Nephron progenitor cell (in vitro differentiated cells): ENCODE measurements at regions not wholly inside any gene's neighbourhood (a gene's known extent, or its start where the extent isn't known, plus 50 kb on each side); places are given as distances from the start of the nearest gene placed in this dataset.

ENCODE experiments used
- DNase-seq: peaks from one replicate; pipeline ENCODE4 v3.0.0; 2021
- H3K27ac Mint-ChIP-seq: 2 replicates; pipeline ENCODE4 v1.8.0; 2021; ENCODE audit warnings: mild to moderate bottlenecking, moderate library complexity, mixed read lengths
- H3K27me3 Mint-ChIP-seq: 2 replicates; pipeline ENCODE4 v1.8.0; 2021; ENCODE audit warnings: mild to moderate bottlenecking, low read depth, mixed read lengths; ENCODE audit not compliant: poor library complexity
- H3K36me3 Mint-ChIP-seq: 2 replicates; pipeline ENCODE4 v1.8.0; 2021; ENCODE audit warnings: low read depth, mixed read lengths
- H3K4me1 Mint-ChIP-seq: 2 replicates; pipeline ENCODE4 v1.8.0; 2021; ENCODE audit warnings: mixed read lengths
- H3K4me3 Mint-ChIP-seq: 2 replicates; pipeline ENCODE4 v1.8.0; 2021; ENCODE audit warnings: mild to moderate bottlenecking, moderate library complexity, mixed read lengths
- H3K9me3 Mint-ChIP-seq: 2 replicates; pipeline ENCODE4 v1.8.0; 2021; ENCODE audit warnings: mild to moderate bottlenecking, moderate library complexity, mixed read lengths
- TF ChIP-seq, protein P1 (sequence below): fragments of 200-600 bp; sonication (generic); IDR thresholded peaks from 2 replicates; pipeline ENCODE4 v1.5.0; 2021; ENCODE audit warnings: antibody characterized with exemption

DNA sequence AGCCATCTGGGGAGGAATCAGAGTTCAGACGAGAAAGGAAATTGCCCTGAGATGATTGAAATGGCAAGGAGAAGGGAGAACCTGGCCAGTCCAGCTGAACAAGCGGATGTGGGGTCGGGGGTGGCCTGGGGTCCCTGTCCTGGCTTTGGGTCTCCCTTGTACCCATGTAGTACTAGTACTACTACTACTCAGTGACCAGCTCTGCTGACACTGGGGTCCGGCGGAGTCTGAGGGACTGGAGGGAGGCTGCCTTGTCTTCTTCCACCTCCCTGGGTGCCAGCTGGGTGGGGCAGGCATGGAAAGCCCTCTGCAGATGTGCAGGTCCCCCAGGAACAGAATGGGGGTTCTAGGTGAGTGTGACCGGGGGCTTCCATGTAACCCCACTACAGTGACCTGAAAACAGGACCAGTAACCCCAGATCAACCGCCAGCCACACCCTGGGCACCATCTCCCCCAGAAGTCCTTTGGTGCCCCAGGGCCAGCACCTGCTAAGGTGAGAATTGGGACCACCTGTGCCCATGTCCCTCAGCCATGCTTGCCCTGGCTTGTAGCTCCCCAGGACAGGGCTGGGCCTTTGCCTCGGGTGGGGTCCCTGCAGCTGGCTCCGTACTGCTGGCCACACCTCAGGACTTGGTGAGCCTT, 89.1 kb upstream of the COL5A1 start:
- peak overlapping the region; percentile 66 for H3K27ac Mint-ChIP-seq
- no peak for DNase-seq
- H3K4me1 Mint-ChIP-seq: peaks cover 75% of the 10 kb centered on the region
- no peaks in the 10 kb centered on the region for H3K36me3 Mint-ChIP-seq
- peaks cover 5% of the 10 kb centered on the region for H3K9me3 Mint-ChIP-seq
- no peak overlapping the region for H3K4me3 Mint-ChIP-seq
- TF ChIP-seq, protein P1, sequence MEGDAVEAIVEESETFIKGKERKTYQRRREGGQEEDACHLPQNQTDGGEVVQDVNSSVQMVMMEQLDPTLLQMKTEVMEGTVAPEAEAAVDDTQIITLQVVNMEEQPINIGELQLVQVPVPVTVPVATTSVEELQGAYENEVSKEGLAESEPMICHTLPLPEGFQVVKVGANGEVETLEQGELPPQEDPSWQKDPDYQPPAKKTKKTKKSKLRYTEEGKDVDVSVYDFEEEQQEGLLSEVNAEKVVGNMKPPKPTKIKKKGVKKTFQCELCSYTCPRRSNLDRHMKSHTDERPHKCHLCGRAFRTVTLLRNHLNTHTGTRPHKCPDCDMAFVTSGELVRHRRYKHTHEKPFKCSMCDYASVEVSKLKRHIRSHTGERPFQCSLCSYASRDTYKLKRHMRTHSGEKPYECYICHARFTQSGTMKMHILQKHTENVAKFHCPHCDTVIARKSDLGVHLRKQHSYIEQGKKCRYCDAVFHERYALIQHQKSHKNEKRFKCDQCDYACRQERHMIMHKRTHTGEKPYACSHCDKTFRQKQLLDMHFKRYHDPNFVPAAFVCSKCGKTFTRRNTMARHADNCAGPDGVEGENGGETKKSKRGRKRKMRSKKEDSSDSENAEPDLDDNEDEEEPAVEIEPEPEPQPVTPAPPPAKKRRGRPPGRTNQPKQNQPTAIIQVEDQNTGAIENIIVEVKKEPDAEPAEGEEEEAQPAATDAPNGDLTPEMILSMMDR: no peak
- peaks cover 6% of the 10 kb centered on the region for H3K27me3 Mint-ChIP-seq

DNA sequence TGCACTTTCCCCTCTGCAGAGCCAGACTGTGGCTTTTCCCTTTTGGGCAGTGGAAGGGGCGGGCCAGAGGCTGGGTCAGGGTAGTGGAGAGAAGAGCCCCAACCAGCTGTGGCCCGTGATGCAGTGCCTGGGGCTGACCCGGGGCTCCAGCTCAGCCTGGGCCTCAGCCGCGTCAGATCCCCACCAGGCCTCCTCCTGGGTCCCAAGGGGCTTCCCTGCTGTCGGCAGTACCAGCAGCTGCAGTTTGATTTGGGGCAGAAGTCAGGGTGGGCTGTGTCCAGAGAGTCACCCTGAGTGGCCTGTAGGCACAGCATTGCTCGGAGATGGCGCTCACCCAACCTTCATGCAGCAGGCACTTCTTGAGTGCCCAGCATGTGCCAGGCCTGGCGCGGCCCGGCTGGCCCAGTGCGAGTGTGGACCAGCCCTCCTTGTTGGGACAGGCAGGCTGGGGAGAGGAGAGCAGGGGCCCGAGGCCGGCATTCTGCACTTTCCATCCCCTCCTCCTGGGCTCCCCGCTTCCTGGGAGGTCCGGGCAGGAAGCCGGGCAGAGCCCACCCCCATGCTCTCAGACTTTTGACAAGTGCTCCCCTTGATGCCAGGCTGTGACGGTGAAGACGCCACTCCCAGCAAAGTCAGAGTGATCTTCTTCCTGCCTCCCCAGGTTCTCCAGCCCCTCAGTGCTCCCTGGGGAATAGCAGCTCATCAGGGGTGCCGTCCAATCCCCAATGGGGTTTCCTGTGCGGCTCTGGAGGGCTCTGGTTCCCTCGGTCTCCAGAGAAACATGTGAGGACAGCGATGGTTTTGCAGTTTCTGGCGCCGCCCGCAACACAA, 88.3 kb upstream of the COL5A1 start:
- Mint-ChIP-seq H3K4me1 (peaks cover 67% of the 10 kb centered on the region), H3K36me3 (no peaks in the 10 kb centered on the region), H3K9me3 (peaks cover 5% of the 10 kb centered on the region), H3K4me3 (no peak overlapping the region), H3K27ac (no peak overlapping the region), H3K27me3 (peaks cover 8% of the 10 kb centered on the region)
- TF ChIP-seq, protein P1: no peak
- DNase-seq: no peak

DNA sequence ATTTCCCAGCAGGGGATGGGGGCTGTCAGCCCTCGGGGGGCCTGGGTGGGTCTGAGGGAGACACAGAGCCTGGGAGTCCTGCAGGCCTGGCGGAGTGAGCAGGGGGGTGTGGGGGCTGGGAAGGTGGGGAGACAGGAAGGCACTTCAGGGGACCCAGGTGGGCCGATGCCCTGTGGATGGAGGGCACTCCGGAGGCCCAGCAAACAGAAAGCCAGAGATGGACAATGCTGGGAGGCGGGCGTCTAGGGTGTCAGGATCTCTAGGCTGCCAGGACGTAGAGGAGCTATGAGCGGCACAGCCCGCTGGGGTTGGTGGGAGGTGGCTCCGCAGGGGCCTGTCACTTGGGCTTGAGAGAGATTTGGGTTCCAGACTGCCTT, 87.6 kb upstream of the COL5A1 start:
- TF ChIP-seq, protein P1: no peak
- DNase-seq: no peak
- Mint-ChIP-seq H3K9me3 (peaks cover 5% of the 10 kb centered on the region), H3K36me3 (no peaks in the 10 kb centered on the region), H3K27ac (no peak overlapping the region), H3K4me1 (peaks cover 60% of the 10 kb centered on the region), H3K4me3 (no peak overlapping the region), H3K27me3 (peaks cover 7% of the 10 kb centered on the region)

DNA sequence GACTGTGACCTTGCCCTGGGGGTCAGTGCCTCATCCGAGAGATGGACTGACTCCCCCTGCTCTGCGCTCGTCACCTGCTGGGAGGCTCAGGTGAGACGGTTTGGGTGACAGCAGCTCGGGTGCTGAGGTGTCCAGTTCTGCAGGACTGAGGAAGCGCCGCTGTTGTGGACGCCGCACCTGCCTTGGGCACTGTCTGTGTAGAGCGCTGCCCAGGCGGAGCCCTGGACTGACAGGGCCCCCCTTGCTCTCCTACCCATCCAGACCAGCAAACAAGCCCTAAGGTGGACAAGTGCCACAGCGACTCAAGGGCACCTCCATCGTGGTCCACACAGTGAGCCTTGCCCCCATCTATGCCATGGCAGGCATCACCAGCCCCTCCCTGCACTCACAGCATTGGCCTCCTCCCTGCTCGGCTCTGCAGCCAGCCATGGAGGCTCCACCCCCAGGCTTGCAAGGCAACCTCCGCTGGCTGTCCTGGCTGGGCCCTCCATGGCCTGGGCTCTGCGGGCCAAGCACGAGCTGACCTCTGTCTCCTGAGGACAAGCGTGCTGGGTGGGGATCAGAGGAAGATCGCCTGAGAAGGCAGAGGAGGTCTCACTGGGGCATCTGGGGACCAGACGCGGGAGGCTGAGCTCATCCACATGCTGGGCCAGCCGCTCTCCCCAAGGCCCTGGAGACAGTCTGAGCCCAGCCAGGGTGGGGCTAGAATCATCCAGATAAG, 87.1 kb upstream of the COL5A1 start:
- DNase-seq: peak; percentile 53
- no peak overlapping the region for H3K4me3 Mint-ChIP-seq
- no peaks in the 10 kb centered on the region for H3K36me3 Mint-ChIP-seq
- H3K27me3 Mint-ChIP-seq: peaks cover 6% of the 10 kb centered on the region
- no peak overlapping the region for H3K27ac Mint-ChIP-seq
- peaks cover 5% of the 10 kb centered on the region for H3K9me3 Mint-ChIP-seq
- TF ChIP-seq, protein P1: no peak
- peaks cover 58% of the 10 kb centered on the region for H3K4me1 Mint-ChIP-seq

DNA sequence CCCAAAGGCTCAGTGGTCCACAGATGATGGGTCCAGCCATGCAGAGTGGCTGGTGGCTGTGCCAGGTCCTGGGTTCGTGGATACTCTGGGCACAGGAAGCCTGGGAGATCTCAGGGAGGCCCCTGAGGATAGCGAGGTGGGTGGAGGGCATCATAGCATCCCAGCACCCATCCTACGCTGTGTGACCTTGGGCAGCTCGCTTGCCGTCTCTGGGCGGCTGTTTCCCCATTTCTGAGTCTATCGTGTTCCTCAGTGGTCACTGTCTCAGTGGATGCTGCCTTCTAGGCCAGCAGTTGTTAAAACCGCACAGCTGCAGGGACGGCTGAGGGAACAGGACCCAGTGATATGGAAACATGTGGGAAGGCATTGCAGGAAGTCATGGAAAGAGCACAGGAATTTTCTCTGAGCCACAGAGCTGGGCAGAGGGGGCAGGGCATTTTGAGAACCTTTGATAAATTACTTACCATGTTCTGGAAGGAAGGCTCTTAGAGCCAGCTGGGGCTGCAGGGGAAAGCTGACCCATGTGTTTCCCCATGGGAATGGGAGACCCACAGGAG, 86.4 kb upstream of the COL5A1 start:
- Mint-ChIP-seq H3K27me3 (peaks cover 6% of the 10 kb centered on the region), H3K27ac (no peak overlapping the region), H3K4me1 (peaks cover 58% of the 10 kb centered on the region)

More for the DNA sequence above, 86.4 kb upstream of the COL5A1 start:
- Mint-ChIP-seq H3K4me3 (no peak overlapping the region), H3K9me3 (peaks cover 5% of the 10 kb centered on the region), H3K36me3 (no peaks in the 10 kb centered on the region)
- TF ChIP-seq, protein P1: no peak
- DNase-seq: no peak
